Endothelial cell of umbilical vein (primary cell): ENCODE measurements at regions not wholly inside any gene's neighbourhood (a gene's known extent, or its start where the extent isn't known, plus 50 kb on each side); places are given as distances from the start of the nearest gene placed in this dataset.

Source experiments
- BruUV-seq: library from RNA; stranded (reverse); fragments of 400-500 nt; replicated peaks from 2 replicates; lab custom pipeline; 2021; lab: Mats Ljungman, UMichigan
- CTCF ChIA-PET: fragments of 300-600, 350-600 bp; sonication (Branson Sonifier 250); formaldehyde crosslinking; loops from one replicate; lab custom pipeline; 2021; ENCODE audit warnings: antibody characterized with exemption, inconsistent platforms; lab: Charles Lee
- POLR2A ChIA-PET: fragments of 300-600, 350-600 bp; sonication (Branson Sonifier 250); formaldehyde crosslinking; loops from one replicate; lab custom pipeline; 2021; ENCODE audit warnings: antibody characterized with exemption, inconsistent platforms; lab: Charles Lee
- DNase-seq: peaks from one replicate; pipeline ENCODE4 v3.0.0-alpha.2; 2011; ENCODE audit warnings: low read depth, low spot score
- FAIRE-seq: peaks from 2 replicates; lab custom pipeline; 2011; peaks lifted over from hg19 to GRCh38; lab: Jason Lieb, UNC
- H2AFZ ChIP-seq: 2 replicates; pipeline ENCODE4 v1.6.0; 2012; ENCODE audit warnings: low read depth, low read length, control low read depth, inconsistent platforms
- H3K27ac ChIP-seq: 2 replicates; pipeline ENCODE4 v1.5.1; 2011; ENCODE audit warnings: low read depth, mild to moderate bottlenecking, control low read depth, low read length, moderate library complexity; ENCODE audit not compliant: insufficient read depth
- H3K27me3 ChIP-seq, 2 experiments: 2 replicates each; pipeline versions ENCODE4 v1.6.0 to v1.6.1; 2011; ENCODE audit warnings: low read length in 2 of 2, mixed read lengths in 1 of 2; ENCODE audit not compliant: control insufficient read depth in 2 of 2, insufficient read depth in 2 of 2
- H3K36me3 ChIP-seq, 2 experiments: 2 replicates in 1 of 2; 3 replicates in 1 of 2; pipeline ENCODE4 v1.5.1; 2011; ENCODE audit warnings: low read length in 2 of 2, mild to moderate bottlenecking in 1 of 2, moderate library complexity in 1 of 2; ENCODE audit not compliant: control insufficient read depth in 2 of 2, insufficient read depth in 2 of 2; ENCODE audit errors: extremely low read depth in 1 of 2
- H3K4me1 ChIP-seq: 3 replicates; pipeline ENCODE4 v1.5.1; 2011; ENCODE audit warnings: mild to moderate bottlenecking, low read length; ENCODE audit not compliant: control insufficient read depth, insufficient read depth; ENCODE audit errors: extremely low read depth
- H3K4me2 ChIP-seq: 2 replicates; pipeline ENCODE4 v1.6.1; 2011; ENCODE audit warnings: low read length, control low read depth, mixed read lengths; ENCODE audit not compliant: insufficient read depth
- H3K4me3 ChIP-seq, 3 experiments: fragments of 200-600 bp in 1 of 3; sonication (generic), shearing (Covaris generic) in 1 of 3; replicated peaks in 1 of 3; 2 replicates each; pipeline ENCODE4 v1.5.1; 2011 to 2016; ENCODE audit warnings: control low read depth in 3 of 3, low read length in 3 of 3, mild to moderate bottlenecking in 2 of 3, inconsistent platforms in 1 of 3, low read depth in 1 of 3, moderate library complexity in 1 of 3; ENCODE audit not compliant: insufficient read depth in 1 of 3
- H3K79me2 ChIP-seq: 2 replicates; pipeline ENCODE4 v1.6.0; 2012; ENCODE audit warnings: low read length, inconsistent platforms; ENCODE audit not compliant: control insufficient read depth, insufficient read depth
- H3K9ac ChIP-seq: replicated peaks from 2 replicates; pipeline ENCODE3; 2011; ENCODE audit warnings: low read length, control low read depth; ENCODE audit not compliant: insufficient read depth; ENCODE audit errors: extremely low read depth
- H3K9me1 ChIP-seq: replicated peaks from 3 replicates; pipeline ENCODE4 v1.6.0; 2011; ENCODE audit warnings: mild to moderate bottlenecking, low read length; ENCODE audit not compliant: control insufficient read depth, insufficient read depth; ENCODE audit errors: extremely low read depth
- H3K9me3 ChIP-seq: replicated peaks from 2 replicates; pipeline ENCODE4 v1.5.1; 2012; ENCODE audit warnings: low read length, inconsistent platforms; ENCODE audit not compliant: control insufficient read depth, insufficient read depth
- H4K20me1 ChIP-seq: replicated peaks from 2 replicates; pipeline ENCODE3; 2011; ENCODE audit warnings: mild to moderate bottlenecking, low read length; ENCODE audit not compliant: control insufficient read depth, insufficient read depth; ENCODE audit errors: extremely low read depth
- EZH2 ChIP-seq: IDR thresholded peaks from 2 replicates; pipeline ENCODE4 v1.6.1; 2012; ENCODE audit warnings: borderline replicate concordance, low read depth, mild to moderate bottlenecking, moderate library complexity, low read length, inconsistent platforms; ENCODE audit not compliant: severe bottlenecking
- JUN ChIP-seq: IDR thresholded peaks from 2 replicates; pipeline ENCODE4 v1.6.1; 2011; ENCODE audit warnings: borderline replicate concordance, low read depth; ENCODE audit not compliant: insufficient read length, insufficient read depth
- MYC ChIP-seq: IDR thresholded peaks from one replicate; pipeline ENCODE4 v1.6.1; 2011; ENCODE audit warnings: mild to moderate bottlenecking, low read depth, low read length
- dilution Hi-C: fragments of 300-500 bp; cut with MboI; formaldehyde crosslinking; loops from one replicate; pipeline ENCODE4 v1.15.0; 2019; ENCODE audit warnings: low sequenced_read_pairs; ENCODE audit not compliant: extremely low pct_ligation_motif_present
- intact Hi-C: fragments of 100-400 bp; cut with micrococcal nuclease; formaldehyde crosslinking; loops from one replicate; pipeline ENCODE4 v1.10.0; 2022
- TF ChIP-seq, protein P1 (sequence below), 2 donors: IDR thresholded peaks; 1 replicate in 1 of 2; 2 replicates in 1 of 2; pipeline ENCODE4 v1.5.1; 2011; ENCODE audit warnings: low read length in 2 of 2, mild to moderate bottlenecking in 2 of 2, moderate library complexity in 2 of 2, control low read depth in 1 of 2, inconsistent platforms in 1 of 2, low read depth in 1 of 2; ENCODE audit not compliant: insufficient read depth in 1 of 2; ENCODE audit errors: extremely low read depth in 1 of 2
- TF ChIP-seq, protein P2 (sequence below): IDR thresholded peaks from 2 replicates; pipeline ENCODE4 v1.6.1; 2011; ENCODE audit not compliant: insufficient read depth, insufficient read length

GRCh38 chr1:109844609-109845008 is 66.0 kb upstream of the CSF1 start:
- no TSS peak for BruUV-seq
- CTCF ChIA-PET = interaction anchor here (1.0 to 1.4 kb wide), 3 partner anchors 13 to 18 kb away, joined by 3 to 4 read pairs (median 3); no protein-coding TSS in a partner anchor
- Histone ChIP-seq H3K9ac (no peak overlapping the region), H2AFZ (no peak overlapping the region), H3K27me3 (peaks cover 11 to 12% of the 10 kb centered on the region in 2 experiments), H3K4me2 (no peak overlapping the region), H3K4me3 (no peak overlapping the region), H3K27ac (no peak overlapping the region), H3K9me3 (no peaks in the 10 kb centered on the region), H3K4me1 (no peaks in the 10 kb centered on the region), H3K79me2 (no peaks in the 10 kb centered on the region), H4K20me1 (no peaks in the 10 kb centered on the region), H3K36me3 (no peaks in the 10 kb centered on the region), H3K9me1 (no peaks in the 10 kb centered on the region)
- DNase-seq (no peak), FAIRE-seq (no peak)
- TF ChIP-seq, protein P1, sequence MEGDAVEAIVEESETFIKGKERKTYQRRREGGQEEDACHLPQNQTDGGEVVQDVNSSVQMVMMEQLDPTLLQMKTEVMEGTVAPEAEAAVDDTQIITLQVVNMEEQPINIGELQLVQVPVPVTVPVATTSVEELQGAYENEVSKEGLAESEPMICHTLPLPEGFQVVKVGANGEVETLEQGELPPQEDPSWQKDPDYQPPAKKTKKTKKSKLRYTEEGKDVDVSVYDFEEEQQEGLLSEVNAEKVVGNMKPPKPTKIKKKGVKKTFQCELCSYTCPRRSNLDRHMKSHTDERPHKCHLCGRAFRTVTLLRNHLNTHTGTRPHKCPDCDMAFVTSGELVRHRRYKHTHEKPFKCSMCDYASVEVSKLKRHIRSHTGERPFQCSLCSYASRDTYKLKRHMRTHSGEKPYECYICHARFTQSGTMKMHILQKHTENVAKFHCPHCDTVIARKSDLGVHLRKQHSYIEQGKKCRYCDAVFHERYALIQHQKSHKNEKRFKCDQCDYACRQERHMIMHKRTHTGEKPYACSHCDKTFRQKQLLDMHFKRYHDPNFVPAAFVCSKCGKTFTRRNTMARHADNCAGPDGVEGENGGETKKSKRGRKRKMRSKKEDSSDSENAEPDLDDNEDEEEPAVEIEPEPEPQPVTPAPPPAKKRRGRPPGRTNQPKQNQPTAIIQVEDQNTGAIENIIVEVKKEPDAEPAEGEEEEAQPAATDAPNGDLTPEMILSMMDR (IDR thresholded peaks at IDR 0.05; ENCODE audit: extremely low read depth in 1 of 2, insufficient read depth in 1 of 2, low read depth in 1 of 2, low read length in 2 of 2) = no peak
- TF ChIP-seq JUN = no peak
- TF ChIP-seq EZH2 = no peak
- TF ChIP-seq MYC = no peak
- TF ChIP-seq, protein P2, sequence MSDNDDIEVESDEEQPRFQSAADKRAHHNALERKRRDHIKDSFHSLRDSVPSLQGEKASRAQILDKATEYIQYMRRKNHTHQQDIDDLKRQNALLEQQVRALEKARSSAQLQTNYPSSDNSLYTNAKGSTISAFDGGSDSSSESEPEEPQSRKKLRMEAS = no peak
- intact Hi-C loops (no loop called here), dilution Hi-C loops (no loop called here)
- POLR2A ChIA-PET = no interaction called here
